ENCODE measurements at regions not wholly inside any gene's neighbourhood (a gene's known extent, or its start where the extent isn't known, plus 50 kb on each side); places are given as distances from the start of the nearest gene placed in this dataset.
"Not testable (repeated sequence)": the region's sequence is repeated elsewhere in the genome, so short reads cannot be mapped to it uniquely, and the experiment has no call there.

GRCh38 chr1:31511848-31512615 lies 64.3 kb upstream of the TINAGL1 start:
- DNase-seq: no peak

GRCh38 chr1:31514117-31514516 lies 62.2 kb upstream of the TINAGL1 start:
- DNase-seq: no peak

DNA sequence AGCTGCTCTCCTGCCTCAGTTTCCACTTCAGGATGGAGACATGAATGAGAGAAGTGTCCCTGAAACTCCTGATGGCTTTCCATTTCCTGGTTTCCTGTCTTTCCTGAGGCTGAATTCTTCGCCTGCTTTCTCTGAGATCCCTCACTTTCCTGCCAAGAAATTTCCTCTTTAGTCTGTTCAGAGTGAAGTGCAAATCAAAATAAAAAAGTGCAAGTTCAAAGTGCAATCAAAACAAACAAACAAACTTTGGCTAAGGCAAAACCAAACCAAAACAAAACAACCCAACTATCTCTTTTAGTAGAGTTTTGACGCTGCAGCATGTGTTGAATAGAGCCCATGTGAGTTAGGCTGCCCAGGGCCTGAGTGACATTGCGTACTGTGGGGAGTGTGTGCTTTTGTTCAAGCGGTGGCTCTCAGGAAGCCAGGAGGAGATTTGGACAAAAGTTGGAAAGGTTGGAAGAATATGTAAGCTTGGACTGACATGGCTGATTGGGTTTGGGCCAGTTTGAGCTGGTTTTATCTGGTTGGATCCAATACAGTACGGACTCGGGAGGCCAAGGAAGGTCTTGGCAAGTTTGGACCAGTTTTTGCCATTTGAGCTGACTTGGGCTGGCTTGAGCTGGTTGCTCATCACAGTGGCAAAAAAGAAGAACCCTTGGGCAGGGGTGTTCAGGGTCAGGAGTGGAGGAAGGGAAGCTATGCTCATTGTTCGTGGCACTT lies 61.1 kb upstream of the TINAGL1 start:
- DNase-seq: no peak

DNA sequence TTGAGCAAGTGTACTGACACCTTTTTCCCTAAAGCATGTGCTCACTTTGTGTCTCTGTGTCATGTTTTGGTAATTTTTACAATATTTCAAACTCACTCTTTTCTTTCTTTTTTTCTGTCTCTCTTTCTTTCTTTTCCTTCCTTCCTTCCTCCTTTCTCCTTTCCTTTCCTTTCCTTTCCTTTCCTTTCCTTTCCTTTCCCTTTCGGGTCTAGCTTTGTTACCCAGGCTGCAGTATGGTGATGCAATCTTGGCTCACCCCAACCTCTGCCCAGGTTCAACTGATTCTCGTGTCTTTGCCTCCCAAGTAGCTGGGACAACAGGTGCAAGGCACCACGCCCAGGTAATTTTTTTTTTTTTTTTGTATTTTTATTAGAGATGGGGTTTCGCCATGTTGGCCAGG lies 60.4 kb upstream of the TINAGL1 start:
- no peak for DNase-seq

DNA sequence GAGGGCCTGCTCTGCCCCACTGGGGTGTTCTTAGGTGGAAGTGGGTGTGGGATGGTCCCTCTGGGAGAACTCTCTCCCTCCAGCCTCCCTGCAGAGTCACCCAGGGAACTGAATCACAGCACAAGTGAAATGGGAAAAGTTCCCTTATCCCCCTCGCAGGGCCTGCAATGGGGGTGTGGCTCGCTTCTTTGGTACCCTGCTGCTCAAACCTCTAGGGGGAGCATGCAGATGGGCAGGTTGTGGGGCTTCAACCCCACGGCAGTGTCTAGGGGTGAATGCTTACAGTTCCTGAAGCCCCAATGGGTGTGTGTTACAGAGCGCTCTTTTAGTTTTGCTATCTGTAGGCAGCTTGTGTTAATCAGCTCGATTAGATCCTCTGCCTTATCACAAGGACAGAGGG lies 59.0 kb upstream of the TINAGL1 start:
- no peak for DNase-seq

DNA sequence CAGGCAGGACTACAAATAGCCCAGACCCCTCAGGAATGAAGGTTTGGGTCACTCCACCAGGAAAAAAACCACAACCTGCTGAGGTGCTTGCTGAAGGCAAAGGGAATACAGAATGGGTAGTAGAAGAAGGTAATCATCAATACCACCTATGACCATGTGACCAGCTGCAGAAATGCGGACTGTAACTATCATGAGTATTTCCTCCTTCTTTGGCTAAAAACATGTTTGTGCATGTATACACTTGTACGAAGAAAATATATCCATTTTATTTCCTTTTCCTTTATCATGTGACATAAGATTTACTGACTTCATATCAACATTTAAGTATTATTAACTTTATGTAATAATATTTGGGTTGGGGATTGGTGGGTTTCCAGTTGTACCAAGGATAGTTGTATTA lies 58.3 kb upstream of the TINAGL1 start:
- not testable (repeated sequence) for DNase-seq

GRCh38 chr1:31521761-31522555 lies 54.4 kb upstream of the TINAGL1 start:
- DNase-seq: no peak

DNA sequence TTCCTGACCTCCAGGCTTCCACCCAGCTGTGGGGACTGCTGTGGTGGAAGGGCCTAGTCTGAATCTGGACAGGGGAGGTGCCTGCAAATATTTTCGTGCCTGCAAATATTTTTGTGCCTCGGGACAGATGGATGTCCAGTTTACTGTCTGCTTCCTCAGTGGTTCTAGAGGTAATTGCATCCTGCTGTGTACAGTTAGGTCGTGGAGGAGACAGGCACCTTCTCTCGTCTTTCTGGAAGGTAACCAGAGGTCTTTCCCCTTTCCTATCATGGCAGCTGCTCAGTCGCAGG lies 53.8 kb upstream of the TINAGL1 start:
- no peak for DNase-seq

DNA sequence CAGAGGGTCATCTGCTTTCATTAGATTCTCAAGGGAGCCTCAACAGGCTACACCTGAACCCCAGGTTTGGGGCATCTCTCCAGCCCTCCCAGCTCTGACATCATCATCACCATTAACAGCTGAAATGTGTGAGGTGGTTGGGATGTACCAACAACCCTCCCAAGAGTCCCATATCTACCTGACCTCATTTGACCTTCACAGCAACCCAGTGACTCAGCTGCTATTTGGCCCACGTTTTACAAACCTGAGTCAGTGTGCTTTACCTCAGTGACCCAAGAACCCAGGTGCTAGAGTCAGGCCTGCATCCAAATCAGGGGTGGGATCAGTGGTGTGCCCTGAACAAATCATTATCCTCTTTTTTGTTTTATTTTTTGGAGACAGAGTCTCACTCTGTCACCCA lies 53.3 kb upstream of the TINAGL1 start:
- no peak for DNase-seq

DNA sequence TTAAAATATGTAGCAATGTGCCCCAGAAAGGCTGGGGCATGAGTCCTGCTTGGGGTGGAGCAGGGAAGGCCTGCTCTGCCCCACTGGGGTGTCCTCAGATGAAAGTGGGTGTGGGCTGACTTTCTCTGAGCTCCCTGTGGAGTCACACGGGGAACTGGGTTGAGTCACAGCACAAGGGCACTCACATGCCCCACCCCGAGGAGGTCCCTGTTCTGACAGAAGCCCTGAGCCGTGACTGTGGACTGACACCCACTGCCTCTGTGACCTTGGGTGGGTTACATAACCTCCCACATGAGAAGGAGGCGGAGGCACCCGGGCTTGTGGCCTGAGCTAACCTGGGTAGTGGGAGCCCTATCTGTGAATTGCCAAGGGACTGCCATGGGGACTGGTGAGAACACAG lies 52.5 kb upstream of the TINAGL1 start:
- peak in 1 of 2 donors; percentile 78 for DNase-seq

- no peak for DNase-seq
Observed at GRCh38 chr1:31524186-31524901, 52.0 kb upstream of the TINAGL1 start.
